HepG2 (cell line): ENCODE measurements at regions not wholly inside any gene's neighbourhood (a gene's known extent, or its start where the extent isn't known, plus 50 kb on each side); places are given as distances from the start of the nearest gene placed in this dataset.

ENCODE experiments used
- EZH2 ChIP-seq: conservative IDR thresholded peaks from 2 replicates; pipeline ENCODE4 v1.6.1; 2012; ENCODE audit warnings: mild to moderate bottlenecking, low read depth, low read length, moderate library complexity
- KAT2B ChIP-seq: fragments of 150-350 bp; IDR thresholded peaks from 2 replicates; pipeline ENCODE4 v1.6.1; 2014; ENCODE audit warnings: low read depth, low read length, borderline replicate concordance
- MAZ ChIP-seq, 2 experiments: sonication (generic) in 1 of 2; formaldehyde crosslinking in 1 of 2; IDR thresholded peaks; 2 replicates each; pipeline versions ENCODE4 v1.5.0 to v1.6.1; 2012 to 2020; ENCODE audit warnings: low read depth in 2 of 2, mild to moderate bottlenecking in 2 of 2, borderline replicate concordance in 1 of 2, improper control_type of control experiment in 1 of 2, low read length in 1 of 2, missing genetic modification reagents in 1 of 2, moderate library complexity in 1 of 2
- NR1H2 ChIP-seq: sonication (generic); formaldehyde crosslinking; IDR thresholded peaks from 2 replicates; pipeline ENCODE4 v1.8.1; 2022; ENCODE audit warnings: low read depth, missing genetic modification reagents, borderline replicate concordance
- SRSF9 ChIP-seq: fragments of 200-400 bp; formaldehyde crosslinking; IDR thresholded peaks from 2 replicates; pipeline ENCODE4 v1.6.1; 2018; ENCODE audit warnings: borderline replicate concordance, mild to moderate bottlenecking, low read depth, low read length; ENCODE audit not compliant: insufficient read depth, poor library complexity, severe bottlenecking
- ZBTB26 ChIP-seq: IDR thresholded peaks from 2 replicates; pipeline ENCODE4 v1.6.1; 2016; ENCODE audit warnings: missing compliant biosample characterization, missing genetic modification reagents, borderline replicate concordance
- ZNF317 ChIP-seq: sonication (generic); formaldehyde crosslinking; IDR thresholded peaks from 2 replicates; pipeline ENCODE4 v1.5.0; 2020; ENCODE audit warnings: mild to moderate bottlenecking, missing genetic modification reagents
- ZNF660 ChIP-seq: sonication (generic); formaldehyde crosslinking; IDR thresholded peaks from 2 replicates; pipeline ENCODE4 v1.5.1; 2020; ENCODE audit warnings: mild to moderate bottlenecking, low read depth, missing genetic modification reagents, borderline replicate concordance

- TF ChIP-seq EZH2 (no peak), SRSF9 (no peak), ZNF660 (CRISPR knock-in tag) (no peak), ZNF317 (CRISPR knock-in tag) (no peak), KAT2B (no peak), NR1H2 (CRISPR knock-in tag) (no peak), ZBTB26 (CRISPR knock-in tag) (no peak), MAZ (IDR thresholded peaks at IDR 0.05; ENCODE audit: borderline replicate concordance, low read depth, low read length) (no peak), MAZ (CRISPR knock-in tag; IDR thresholded peaks at IDR 0.05; ENCODE audit: low read depth) (no peak)
These were observed 63.6 kb upstream of the ACSL3 start for GRCh38 chr2:222797261-222797660.
